DND-41 (cell line): ENCODE measurements at regions not wholly inside any gene's neighbourhood (a gene's known extent, or its start where the extent isn't known, plus 50 kb on each side); places are given as distances from the start of the nearest gene placed in this dataset.

Source experiments
- ATAC-seq: fragments of 200-7000 bp; cut with Tn5 transposase; 3 replicates; pipeline ENCODE4 v1.9.1; 2021; ENCODE audit warnings: low read depth; ENCODE audit not compliant: insufficient read depth
- DNase-seq: peaks from one replicate; pipeline ENCODE4 v3.0.0-alpha.2; 2020
- H2AFZ ChIP-seq: 2 replicates; pipeline ENCODE4 v1.6.0; 2012; ENCODE audit warnings: low read depth, low read length
- H3K27ac ChIP-seq: 2 replicates; pipeline ENCODE4 v1.5.1; 2012; ENCODE audit warnings: low read length, inconsistent platforms
- H3K27me3 ChIP-seq: fragments of 200-600 bp; sonication (generic); 2 replicates; pipeline ENCODE4 v1.6.0; 2012; ENCODE audit warnings: low read length, mild to moderate bottlenecking, inconsistent platforms; ENCODE audit not compliant: insufficient read depth, poor library complexity
- H3K36me3 ChIP-seq: 2 replicates; pipeline ENCODE4 v1.5.1; 2012; ENCODE audit warnings: low read length, inconsistent platforms; ENCODE audit not compliant: insufficient read depth
- H3K4me1 ChIP-seq: 2 replicates; pipeline ENCODE4 v1.5.1; 2012; ENCODE audit warnings: mild to moderate bottlenecking, low read length; ENCODE audit not compliant: insufficient read depth
- H3K4me2 ChIP-seq: 2 replicates; pipeline ENCODE4 v1.6.0; 2012; ENCODE audit warnings: mild to moderate bottlenecking, moderate library complexity, low read length, inconsistent platforms; ENCODE audit not compliant: insufficient read depth
- H3K4me3 ChIP-seq, 2 experiments: fragments of 200-600 bp in 1 of 2; shearing (Covaris generic) in 1 of 2; 2 replicates each; pipeline ENCODE4 v1.5.1; 2012 to 2016; ENCODE audit warnings: inconsistent platforms in 2 of 2, low read length in 2 of 2, mild to moderate bottlenecking in 2 of 2, low read depth in 1 of 2, moderate library complexity in 1 of 2
- H3K79me2 ChIP-seq: 2 replicates; pipeline ENCODE4 v1.6.0; 2012; ENCODE audit warnings: low read length, inconsistent platforms; ENCODE audit not compliant: insufficient read depth
- H3K9ac ChIP-seq: 2 replicates; pipeline ENCODE4 v1.6.0; 2012; ENCODE audit warnings: low read depth, mild to moderate bottlenecking, inconsistent platforms, low read length, moderate library complexity
- H3K9me3 ChIP-seq: 2 replicates; pipeline ENCODE4 v1.5.1; 2012; ENCODE audit warnings: low read length, moderate library complexity, mild to moderate bottlenecking, inconsistent platforms; ENCODE audit not compliant: insufficient read depth, severe bottlenecking
- H4K20me1 ChIP-seq: 2 replicates; pipeline ENCODE4 v1.6.0; 2012; ENCODE audit warnings: low read length; ENCODE audit not compliant: insufficient read depth
- CTCF ChIP-seq: IDR thresholded peaks from 2 replicates; pipeline ENCODE4 v1.5.1; 2012; ENCODE audit warnings: borderline replicate concordance, low read length, moderate library complexity, mild to moderate bottlenecking; ENCODE audit not compliant: poor library complexity, severe bottlenecking; ENCODE audit errors: extremely low read depth
- EZH2 ChIP-seq: IDR thresholded peaks from 3 replicates; pipeline ENCODE4 v1.6.1; 2012; ENCODE audit warnings: borderline replicate concordance, low read depth, mild to moderate bottlenecking, moderate library complexity, low read length, inconsistent platforms; ENCODE audit not compliant: severe bottlenecking

- no peaks in the 10 kb centered on the region for H4K20me1 ChIP-seq
- no peak overlapping the region for H3K4me3 ChIP-seq
- no peaks in the 10 kb centered on the region for H3K4me1 ChIP-seq
- no peak overlapping the region for H3K27ac ChIP-seq
- no peak overlapping the region for H3K9ac ChIP-seq
- H2AFZ ChIP-seq = no peak overlapping the region
- no peaks in the 10 kb centered on the region for H3K9me3 ChIP-seq
- no peak for ATAC-seq
- no peak overlapping the region for H3K4me2 ChIP-seq
- no peak for DNase-seq
- no peaks in the 10 kb centered on the region for H3K36me3 ChIP-seq
- TF ChIP-seq CTCF = no peak
- TF ChIP-seq EZH2 = no peak
- H3K79me2 ChIP-seq = no peaks in the 10 kb centered on the region
- H3K27me3 ChIP-seq = no peaks in the 10 kb centered on the region
Observed at GRCh38 chr4:137378821-137379220, 153.5 kb downstream of the PCDH18 start.

GRCh38 chr4:137378393-137378792 lies 153.9 kb downstream of the PCDH18 start:
- TF ChIP-seq CTCF (no peak), EZH2 (no peak)
- Histone ChIP-seq H3K4me2 (no peak overlapping the region), H3K36me3 (no peaks in the 10 kb centered on the region), H3K27ac (no peak overlapping the region), H3K9ac (no peak overlapping the region), H4K20me1 (no peaks in the 10 kb centered on the region), H3K4me3 (no peak overlapping the region), H3K4me1 (no peaks in the 10 kb centered on the region), H3K9me3 (no peaks in the 10 kb centered on the region), H3K79me2 (no peaks in the 10 kb centered on the region), H3K27me3 (no peaks in the 10 kb centered on the region), H2AFZ (no peak overlapping the region)
- ATAC-seq (no peak), DNase-seq (no peak)

GRCh38 chr4:137376312-137376711 lies 156.0 kb downstream of the PCDH18 start:
- DNase-seq (no peak), ATAC-seq (no peak)
- Histone ChIP-seq H3K4me1 (no peaks in the 10 kb centered on the region), H3K4me3 (no peak overlapping the region), H3K27ac (no peak overlapping the region), H2AFZ (no peak overlapping the region), H3K79me2 (no peaks in the 10 kb centered on the region), H3K36me3 (no peaks in the 10 kb centered on the region), H3K27me3 (no peaks in the 10 kb centered on the region), H3K9me3 (no peaks in the 10 kb centered on the region), H3K9ac (no peak overlapping the region), H3K4me2 (no peak overlapping the region), H4K20me1 (no peaks in the 10 kb centered on the region)
- TF ChIP-seq EZH2 = no peak
- no peak for TF ChIP-seq CTCF

- no peak overlapping the region for H2AFZ ChIP-seq
- no peak for TF ChIP-seq EZH2
- no peak for TF ChIP-seq CTCF
- H3K4me2 ChIP-seq = no peak overlapping the region
- no peaks in the 10 kb centered on the region for H3K9me3 ChIP-seq
- ATAC-seq (no peak), DNase-seq (no peak)
- no peaks in the 10 kb centered on the region for H3K79me2 ChIP-seq
- H3K9ac ChIP-seq = no peak overlapping the region
- no peaks in the 10 kb centered on the region for H3K36me3 ChIP-seq
- H3K27me3 ChIP-seq = no peaks in the 10 kb centered on the region
- no peak overlapping the region for H3K27ac ChIP-seq
- H3K4me1 ChIP-seq = no peaks in the 10 kb centered on the region
- no peak overlapping the region for H3K4me3 ChIP-seq
- no peaks in the 10 kb centered on the region for H4K20me1 ChIP-seq
Observed at GRCh38 chr4:137375111-137375850, 157.0 kb downstream of the PCDH18 start.
